Breast epithelium (tissue), 3 donors: ENCODE measurements at regions not wholly inside any gene's neighbourhood (a gene's known extent, or its start where the extent isn't known, plus 50 kb on each side); places are given as distances from the start of the nearest gene placed in this dataset.

Source experiments
- POLR2A ChIP-seq: fragments of 450-650 bp; IDR thresholded peaks from one replicate; pipeline ENCODE4 v1.6.1; 2016; ENCODE audit warnings: antibody characterized with exemption, mild to moderate bottlenecking, moderate library complexity
- POLR2AphosphoS5 ChIP-seq, 3 donors: sonication (generic); formaldehyde crosslinking; IDR thresholded peaks; one replicate each; pipeline ENCODE4 v1.6.1; 2017; ENCODE audit warnings: antibody characterized with exemption in 3 of 3
- TF ChIP-seq, protein P1 (sequence below), 3 donors: fragments of 450-650 bp; IDR thresholded peaks; one replicate each; pipeline ENCODE4 v1.5.1; 2016 to 2017; ENCODE audit warnings: antibody characterized with exemption in 3 of 3, mild to moderate bottlenecking in 3 of 3, moderate library complexity in 3 of 3

DNA sequence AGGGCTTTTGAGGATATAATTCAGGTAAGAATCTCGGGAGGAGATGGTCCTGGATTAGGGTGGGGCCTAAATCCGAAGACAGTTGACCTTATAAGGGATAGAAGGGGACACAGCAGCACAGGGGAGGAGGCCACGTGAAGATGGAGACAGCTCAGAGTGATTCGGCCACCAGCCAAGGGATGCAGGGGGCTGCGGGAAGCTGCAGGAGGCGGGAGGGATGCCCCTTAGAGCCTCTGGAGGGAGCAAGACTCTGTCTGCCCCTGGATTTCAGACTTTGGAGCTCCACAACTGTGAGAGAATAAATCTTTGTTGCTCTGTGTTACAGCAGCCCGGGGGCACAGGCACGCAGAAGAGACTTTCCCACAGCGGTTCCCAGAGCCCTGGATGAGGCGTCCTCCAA, 143.7 kb downstream of the ASB1 start:
- TF ChIP-seq, protein P1, sequence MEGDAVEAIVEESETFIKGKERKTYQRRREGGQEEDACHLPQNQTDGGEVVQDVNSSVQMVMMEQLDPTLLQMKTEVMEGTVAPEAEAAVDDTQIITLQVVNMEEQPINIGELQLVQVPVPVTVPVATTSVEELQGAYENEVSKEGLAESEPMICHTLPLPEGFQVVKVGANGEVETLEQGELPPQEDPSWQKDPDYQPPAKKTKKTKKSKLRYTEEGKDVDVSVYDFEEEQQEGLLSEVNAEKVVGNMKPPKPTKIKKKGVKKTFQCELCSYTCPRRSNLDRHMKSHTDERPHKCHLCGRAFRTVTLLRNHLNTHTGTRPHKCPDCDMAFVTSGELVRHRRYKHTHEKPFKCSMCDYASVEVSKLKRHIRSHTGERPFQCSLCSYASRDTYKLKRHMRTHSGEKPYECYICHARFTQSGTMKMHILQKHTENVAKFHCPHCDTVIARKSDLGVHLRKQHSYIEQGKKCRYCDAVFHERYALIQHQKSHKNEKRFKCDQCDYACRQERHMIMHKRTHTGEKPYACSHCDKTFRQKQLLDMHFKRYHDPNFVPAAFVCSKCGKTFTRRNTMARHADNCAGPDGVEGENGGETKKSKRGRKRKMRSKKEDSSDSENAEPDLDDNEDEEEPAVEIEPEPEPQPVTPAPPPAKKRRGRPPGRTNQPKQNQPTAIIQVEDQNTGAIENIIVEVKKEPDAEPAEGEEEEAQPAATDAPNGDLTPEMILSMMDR (IDR thresholded peaks at IDR 0.05) = no peak
- TF ChIP-seq POLR2A = no peak
- TF ChIP-seq POLR2AphosphoS5 (IDR thresholded peaks at IDR 0.05) = no peak
